Suppressor macrophage treated with lipopolysaccharide for 4 hours (primary cell): ENCODE measurements at regions not wholly inside any gene's neighbourhood (a gene's known extent, or its start where the extent isn't known, plus 50 kb on each side); places are given as distances from the start of the nearest gene placed in this dataset.
"Not testable (repeated sequence)": the region's sequence is repeated elsewhere in the genome, so short reads cannot be mapped to it uniquely, and the experiment has no call there.

ENCODE experiments used
- DNase-seq: peaks from one replicate; pipeline ENCODE4 v3.0.0-alpha.2; 2020

DNA sequence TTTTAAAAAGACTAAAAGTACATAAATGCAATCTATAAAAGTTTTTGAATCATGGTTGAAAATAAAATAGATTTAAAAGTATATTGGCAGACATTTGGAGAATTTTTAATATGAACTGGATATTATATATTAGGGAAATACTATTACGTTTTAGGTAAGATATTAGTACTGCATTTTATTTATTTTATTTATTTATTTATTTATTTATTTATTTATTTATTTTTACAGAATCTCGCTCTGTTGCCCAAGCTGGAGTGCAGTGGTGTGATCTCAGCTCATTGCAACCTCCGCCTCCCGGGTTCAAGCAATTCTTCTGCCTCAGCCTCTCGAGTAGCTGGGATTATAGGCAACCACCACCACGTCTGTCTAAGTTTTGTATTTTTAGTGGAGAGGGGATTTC, 890.1 kb upstream of the MANEA start:
- not testable (repeated sequence) for DNase-seq

DNA sequence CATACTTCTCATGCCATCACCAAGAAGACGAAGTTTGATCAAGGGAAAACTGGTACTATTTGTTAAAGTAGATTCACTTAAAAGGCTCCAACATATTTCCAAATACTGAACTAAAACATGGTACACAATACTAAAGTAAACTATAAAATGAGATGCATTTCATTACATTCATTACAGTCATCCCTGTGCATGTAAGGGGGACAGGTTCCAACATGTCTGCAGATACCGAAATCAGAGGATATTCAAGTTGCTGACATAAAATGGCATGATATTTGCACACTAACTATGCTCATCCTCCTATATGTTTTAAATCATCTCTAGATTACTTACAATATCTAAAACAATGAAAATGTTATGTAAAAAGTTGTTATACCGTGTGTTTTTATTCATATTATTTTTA, 893.9 kb upstream of the MANEA start:
- DNase-seq: no peak

DNA sequence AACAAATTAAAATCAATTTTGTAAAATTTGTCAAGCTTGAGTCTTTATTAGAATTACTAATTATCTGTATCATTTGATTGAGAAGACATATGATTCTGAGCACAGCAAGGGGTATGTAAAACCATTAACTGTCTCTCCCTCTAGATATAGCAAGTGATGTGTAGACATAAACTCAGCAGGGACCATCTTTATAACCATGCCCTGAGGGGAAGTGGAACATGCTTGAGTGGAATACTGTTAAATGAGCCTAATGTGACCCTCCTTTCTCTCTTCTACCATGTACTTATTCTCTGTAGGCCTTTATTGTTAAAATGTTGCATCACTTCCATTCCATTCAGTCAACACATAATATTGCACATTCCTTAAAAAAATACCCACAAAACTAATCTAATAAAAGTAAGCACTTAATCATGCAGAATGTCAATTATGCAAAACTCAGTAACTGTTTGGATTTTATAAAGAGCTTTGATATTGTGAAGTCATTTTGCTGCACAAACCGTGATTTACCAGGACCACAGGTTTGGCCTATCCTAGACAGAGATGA, 896.6 kb upstream of the MANEA start:
- DNase-seq: no peak

DNA sequence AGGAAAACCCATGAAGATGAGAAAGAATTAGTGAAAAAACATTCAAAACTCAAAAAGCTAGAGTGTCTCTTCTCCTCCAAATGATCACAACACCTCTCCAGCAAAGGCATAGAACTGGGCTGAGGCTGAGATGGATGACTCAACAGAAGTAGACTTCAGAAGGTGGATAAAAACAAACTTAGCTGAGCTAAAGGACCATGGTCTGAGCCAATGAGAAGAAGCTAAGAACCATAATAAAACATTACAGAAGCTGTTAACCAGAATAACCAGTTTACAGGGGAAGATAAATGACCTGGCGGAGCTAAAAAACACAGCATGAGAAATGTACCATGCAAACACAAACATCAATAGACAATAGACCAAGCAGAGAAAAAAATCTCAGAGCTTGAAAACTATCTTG, 904.1 kb upstream of the MANEA start:
- DNase-seq: no peak

DNA sequence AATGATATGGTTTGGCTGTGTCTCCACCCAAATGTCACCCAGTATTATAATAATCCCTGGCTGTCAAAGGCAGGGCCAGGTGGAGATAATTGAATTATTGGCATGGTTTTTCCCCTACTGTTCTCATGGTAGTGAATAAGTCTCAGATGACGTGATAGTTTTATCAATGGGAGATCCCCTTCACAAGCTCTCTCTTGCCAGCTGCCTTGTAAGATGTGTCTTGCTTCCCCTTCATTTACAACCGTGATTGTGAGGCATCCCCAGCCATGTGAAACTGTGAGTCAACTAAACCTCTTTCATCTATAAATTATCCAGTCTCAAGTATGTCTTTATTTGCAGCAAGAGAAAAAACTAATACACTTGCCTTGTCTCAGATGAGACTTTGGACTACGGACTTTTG, 907.3 kb upstream of the MANEA start:
- DNase-seq: no peak

DNA sequence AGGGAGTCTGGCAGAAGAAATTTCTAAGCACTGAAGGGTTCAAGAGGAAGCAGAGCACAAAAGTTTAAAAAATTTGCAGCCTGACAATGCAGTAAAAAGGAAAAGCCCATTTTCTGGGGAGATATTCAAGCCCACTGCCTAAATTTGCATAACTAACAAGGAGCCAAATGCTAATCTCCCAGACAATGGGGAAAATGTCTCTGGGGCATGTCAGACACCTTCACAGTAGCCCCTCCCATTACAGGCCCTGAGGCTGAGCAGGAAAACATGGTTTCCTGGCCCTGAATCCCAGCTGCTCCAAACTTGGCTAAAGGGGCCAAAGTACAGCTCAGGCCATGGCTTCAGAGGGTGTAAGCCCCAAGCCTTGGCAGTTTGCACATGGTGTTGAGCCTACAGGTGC, 908.5 kb upstream of the MANEA start:
- no peak for DNase-seq

DNA sequence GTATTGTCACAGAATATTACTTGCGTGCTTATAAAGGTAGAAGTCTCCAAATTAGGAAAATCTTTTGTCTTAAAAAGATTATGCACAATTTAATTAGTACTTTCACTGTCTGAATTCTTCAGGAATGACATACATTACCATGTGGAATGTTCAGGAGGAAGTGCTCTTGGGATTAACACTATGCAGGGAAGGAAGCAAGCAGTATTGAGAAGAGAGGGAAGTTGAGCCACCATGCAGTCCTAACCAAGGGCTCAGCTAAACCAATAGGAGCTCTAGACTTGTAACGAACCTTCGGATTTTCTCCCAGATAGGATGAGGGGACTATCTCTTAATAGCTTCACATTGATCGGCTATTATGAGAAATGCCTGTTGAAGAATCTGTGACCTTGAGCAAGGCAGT, 918.4 kb upstream of the MANEA start:
- DNase-seq: no peak

DNA sequence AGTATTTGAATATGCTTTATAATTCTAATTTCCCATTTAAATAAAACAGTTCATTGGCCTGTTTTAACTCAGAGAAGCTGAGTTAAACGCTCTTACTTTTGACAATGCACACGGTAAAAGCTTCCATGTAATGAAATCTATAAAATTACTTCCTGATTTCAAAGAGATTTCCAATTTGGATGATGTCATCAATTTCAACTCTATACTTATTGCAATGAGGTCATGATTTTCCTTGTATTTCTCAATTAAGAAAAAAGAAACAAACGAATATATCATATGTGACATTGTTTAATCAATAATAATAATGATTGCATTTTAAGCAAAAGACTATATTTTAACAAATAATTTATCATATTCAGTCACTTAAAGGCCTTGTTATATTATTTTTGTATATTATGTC, 926.1 kb upstream of the MANEA start:
- DNase-seq: no peak

DNA sequence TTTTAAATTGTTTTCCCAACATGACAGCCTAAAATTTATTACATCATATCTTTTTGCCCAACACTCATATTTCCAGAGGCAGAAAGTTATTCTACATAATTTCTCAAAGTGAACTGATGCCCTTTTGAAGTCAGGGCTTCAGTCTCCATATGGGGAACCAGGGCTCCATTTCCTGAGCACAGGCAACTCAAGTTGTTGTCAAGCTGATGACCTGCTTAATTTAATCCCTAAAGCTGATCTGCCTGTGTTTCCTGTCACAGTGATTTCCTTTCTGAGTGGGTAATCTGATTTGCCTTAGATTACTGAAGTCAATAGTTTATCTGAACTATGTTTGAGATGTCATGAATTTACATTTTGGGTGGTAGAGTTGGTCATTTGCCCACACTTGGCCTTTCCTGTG, 932.1 kb upstream of the MANEA start:
- no peak for DNase-seq

DNA sequence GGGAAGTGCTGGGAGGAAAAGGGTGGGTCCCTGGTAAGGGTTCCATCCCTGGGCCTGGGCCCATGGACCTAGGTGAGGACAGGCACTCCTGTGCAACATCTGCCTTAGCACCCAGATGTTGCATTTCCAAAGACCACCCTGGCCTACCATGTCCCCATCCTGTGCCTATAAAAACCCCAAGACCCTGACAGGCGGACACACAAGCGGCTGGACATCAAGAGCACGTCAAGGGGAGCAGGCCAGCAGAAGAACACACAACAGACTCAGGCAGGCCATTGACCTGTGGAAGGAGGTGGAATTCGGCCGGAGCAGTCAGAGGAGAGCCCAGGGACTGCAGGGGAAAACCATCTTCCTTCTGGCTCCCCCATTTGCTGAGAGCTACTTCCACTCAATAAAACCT, 937.8 kb upstream of the MANEA start:
- DNase-seq: no peak

DNA sequence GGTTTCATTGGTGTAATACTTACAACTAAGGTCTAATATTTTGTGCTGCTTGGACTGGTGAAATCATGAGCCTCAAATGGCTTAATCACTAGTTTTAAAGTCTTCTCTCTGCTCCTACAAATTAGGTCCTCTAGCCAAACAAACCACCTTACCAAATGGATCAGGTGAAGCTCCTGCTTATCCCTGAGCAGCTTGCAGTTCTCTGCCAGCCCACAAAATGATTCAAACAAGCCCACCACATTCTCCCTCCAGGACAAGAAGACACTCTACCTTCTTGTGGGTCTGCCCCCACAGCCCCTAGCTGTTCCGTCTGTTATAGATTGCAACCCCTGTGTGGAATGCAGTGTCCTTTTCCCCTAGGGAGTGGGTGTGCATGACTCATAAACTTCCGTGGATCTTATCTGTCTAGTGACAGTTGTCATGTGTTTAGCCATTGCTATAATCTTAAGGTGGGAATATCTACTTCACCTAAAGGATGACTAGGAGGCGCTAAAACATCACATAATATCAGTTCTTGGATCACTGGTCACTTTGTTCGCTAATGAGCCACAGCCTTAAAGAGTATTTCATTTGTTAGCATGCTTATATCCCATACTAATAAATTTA, 940.5 kb upstream of the MANEA start:
- DNase-seq: no peak

DNA sequence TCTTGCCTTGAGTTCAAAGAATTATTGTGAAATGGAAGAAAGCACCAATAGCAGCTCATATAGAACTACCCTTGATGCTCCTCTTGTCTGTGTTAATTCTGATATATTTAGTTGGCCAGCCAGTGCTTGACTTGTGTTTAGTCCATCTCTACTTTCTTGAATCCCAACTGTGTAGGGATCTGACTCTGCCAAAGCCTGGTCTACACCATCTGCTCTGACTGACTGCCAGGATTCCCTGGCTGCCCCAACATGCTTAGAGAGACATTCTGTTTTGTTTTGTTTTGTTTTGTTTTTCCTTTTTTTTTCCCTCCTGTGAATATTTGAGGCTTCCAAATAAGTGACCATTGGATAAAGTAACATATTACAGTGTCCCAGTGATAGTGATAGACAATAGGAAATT, 953.7 kb upstream of the MANEA start:
- no peak for DNase-seq

DNA sequence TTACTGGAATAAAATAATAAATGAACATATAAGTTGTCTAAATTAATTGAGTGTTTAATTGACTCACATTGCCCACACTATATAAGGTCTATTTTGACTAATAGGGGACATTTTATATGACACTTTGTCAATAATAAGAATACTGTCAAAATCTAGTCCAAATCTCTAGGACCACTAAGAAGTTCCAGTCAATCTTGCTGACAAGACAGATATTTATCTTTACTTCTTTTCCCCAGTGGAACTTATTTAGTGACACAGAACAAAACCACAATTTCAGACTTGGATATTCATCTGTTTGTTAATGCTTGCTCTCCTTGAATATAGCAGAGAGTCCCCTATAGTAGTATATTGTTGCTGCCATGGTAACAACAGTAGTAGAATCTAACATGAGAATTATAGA, 954.6 kb upstream of the MANEA start:
- no peak for DNase-seq

DNA sequence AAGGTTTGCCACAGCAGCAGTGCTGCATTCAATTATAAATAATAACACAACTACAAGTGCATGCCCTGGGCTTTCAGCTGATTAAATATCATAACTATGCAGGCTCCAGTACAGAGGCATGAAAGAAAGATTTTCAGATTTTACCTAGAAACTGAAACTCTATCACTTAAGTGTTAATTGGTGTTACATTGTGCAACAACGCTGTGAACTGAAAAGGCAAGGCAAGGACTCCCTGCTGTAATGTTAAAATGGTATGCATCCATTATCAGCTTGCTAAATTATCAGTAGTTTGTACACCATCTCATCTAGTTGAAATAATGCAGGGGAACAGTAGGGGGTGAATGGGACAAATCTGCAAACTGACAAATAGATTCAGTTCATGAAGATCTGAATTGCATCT, 976.7 kb upstream of the MANEA start:
- no peak for DNase-seq

DNA sequence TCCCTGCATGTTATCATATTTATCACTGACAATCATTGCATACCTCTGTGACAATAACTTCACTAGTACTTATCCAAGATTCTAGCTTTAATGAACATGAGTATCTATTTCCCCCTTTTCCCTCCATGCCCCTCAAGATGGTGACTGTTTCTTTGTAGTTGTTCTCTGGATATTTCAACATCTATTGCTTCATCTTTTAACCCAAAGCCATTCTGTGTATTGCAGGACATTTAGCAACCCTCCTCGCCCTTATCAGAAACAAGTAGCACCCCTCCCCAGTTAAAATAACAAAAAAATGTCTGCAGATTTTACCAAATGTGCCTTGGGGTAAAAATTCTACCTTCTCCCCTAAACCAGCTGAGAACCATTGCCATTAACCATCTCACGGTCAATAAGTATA, 979.8 kb upstream of the MANEA start:
- DNase-seq: no peak

DNA sequence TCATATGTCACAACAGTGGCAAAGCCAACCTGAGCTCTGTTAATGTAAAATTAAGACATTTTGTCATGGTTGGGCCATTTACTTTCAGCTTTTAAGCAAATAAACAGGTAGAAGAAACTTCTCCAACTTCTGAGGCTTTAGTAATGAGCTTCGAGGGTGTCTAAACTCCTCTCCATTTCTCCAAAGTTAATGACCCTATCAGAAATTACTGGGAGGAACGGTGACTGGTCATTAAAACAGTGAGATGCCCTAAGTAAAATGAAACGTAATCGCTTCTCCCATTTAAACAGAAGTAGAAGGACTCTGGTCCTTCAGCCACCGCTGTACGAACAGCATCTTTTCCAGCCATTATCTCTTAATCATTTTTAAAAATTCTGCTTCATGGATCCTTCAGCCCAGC, 986.9 kb upstream of the MANEA start:
- no peak for DNase-seq

DNA sequence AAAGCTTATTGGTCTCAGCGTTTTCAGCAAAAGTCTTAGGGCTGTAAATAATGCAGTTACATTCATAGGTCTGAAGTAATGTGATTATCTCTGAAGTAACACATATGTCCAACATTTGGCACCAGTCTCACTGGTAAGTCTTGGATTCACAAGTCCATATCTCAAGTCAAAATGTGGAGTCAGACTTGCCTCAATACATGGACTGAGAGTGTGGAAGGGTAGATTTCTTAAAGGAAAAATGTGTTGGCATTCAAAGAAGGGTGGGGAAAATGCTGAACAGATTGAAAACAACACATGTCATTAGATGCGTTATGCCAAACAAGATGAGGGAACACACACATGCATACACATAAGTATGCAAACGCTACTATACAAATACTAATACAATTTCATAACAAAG, 989.0 kb upstream of the MANEA start:
- DNase-seq: no peak

DNA sequence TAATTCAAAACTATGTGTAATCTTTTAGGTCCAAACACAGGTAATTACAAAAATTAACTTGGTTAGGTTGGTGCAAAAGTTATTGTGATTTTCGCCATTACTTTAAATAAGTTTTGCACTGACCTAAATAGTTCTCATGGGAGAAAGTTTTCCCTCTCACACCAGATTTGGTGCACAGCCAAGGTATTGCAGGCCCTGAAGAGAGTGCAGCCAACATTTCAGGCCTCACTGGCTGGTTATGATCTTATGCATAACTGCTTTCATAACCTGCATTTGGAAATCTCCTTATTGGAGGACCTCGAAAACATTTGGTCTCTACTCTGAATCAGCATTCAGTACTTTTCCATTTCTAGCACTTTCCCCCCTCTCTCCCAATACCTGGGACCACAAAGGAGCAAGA, 993.1 kb upstream of the MANEA start:
- DNase-seq: no peak

DNA sequence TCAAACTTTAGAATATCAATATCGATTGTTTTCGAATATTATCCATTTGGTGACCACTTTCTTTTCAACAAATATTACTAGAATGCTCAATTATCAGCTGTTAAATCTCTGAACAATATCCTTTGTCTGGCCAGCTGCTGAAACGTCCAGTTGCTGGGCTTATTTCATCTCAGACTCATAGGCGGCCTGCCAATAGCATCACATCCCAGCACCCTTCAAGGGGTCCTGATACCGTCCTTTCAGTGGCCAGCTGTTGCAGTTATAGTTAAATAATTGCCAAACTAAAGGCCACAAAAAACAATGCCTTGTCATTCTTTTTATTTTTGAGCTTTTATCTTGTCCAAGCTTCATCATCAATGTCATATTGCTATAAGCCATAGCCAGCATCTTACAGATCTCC, 1006.8 kb upstream of the MANEA start:
- no peak for DNase-seq

DNA sequence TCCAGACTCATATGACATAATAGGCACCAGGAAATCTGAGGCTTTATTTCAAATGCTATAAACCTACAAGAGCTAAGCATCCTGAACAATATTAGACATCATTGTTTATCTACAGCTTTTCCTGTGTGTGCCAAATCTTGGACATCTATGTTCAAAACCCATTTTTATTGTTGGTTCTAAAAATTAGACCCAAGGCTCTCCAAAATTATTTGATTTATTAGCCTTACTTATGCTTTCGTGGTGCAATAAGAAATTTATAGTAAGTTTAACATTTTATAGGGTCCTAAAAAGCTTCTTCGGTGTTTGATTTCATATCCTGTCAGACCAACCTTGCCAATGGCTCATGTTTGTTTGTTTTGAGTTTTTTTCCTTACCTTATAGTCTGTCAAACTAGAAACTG, 1014.5 kb upstream of the MANEA start:
- DNase-seq: no peak

DNA sequence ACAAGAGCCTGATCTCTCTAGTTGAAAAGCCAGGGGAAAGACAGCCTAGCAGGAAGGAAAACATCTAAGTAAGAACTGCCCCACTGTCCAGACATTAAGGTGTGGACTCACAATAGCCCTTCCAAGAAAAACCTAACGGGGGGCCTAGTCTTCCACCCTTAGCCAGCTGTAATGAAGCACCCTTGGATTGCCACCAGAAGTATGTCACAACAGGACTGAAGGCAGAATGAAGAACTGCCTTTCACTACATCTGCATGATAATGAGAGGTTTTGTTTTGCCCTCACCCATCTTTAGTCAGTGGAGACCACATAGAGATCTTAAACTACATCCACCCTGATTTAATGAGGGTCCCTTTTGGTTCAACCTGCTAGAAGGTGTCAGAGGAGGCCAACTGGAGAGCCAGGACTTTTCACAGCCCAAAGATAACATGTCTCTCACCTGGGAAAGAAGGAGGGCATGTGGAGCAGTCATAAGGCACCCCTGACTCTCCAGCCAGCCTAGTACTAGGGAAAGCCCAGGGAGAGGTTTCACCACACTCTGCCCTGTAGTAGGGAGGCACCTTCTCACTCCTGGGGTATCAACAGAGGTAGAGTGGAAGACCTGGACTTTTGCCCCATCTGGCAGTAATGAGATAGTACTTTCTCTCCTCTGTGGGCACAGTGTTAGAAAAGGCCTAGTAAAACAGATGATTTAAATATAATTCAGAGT, 1017.4 kb upstream of the MANEA start:
- no peak for DNase-seq

DNA sequence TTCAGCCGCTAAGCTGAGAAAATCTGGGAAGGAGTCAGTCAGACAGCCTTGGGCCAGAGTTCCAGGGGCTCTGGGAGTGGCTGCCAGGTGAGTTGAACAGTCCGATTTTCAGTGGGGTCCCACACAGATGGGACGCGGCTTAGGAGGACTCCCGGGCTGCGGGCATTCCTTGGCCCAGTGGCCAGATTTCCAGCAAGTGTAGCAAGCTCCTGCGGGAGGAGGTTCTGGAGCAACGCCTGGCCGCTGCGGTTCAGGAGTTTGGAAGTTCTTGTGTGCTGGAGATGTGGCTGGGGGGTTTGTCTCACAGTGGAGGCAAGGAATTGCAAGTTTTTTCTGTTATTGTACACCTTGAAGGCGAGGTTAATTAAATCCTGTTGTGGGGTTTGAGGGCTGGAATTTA, 1020.1 kb upstream of the MANEA start:
- DNase-seq: not testable (repeated sequence)

DNA sequence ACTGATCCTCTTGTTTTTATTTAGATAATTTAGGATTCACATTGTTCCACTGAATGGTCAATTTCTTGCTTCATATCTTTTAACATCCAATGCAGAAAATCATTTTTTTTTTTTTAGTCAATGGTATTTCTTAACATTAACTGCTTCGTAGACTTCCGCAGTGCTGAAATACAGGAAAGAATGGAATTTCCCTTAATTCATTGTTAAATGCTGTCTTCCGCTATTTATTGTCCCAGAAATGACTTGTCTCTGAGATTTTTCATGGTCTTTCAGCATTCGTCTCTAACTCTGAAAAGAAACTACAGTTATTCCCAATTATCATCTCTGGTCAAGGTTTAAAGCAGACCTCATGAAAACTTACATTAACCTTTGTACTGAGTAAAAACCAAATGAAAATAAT, 1029.1 kb upstream of the MANEA start:
- DNase-seq: peak; percentile 3

DNA sequence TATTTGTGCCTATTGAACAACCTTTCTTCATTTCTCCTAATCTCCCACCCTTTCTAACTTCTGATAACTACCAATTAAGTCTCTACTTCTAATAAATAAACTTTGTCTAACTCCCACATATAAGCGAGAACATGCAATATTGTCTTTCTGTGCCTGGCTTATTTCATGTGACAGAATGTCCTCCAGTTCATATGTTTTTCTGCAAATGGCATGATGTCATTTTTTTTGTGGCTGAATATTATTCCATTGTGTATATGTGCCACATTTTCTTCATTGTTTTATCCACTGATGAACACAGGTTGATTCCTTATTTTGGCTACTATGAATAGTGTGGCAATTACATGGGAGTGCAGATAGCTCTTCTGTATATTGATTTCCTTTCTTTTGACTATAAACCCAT, 1041.5 kb upstream of the MANEA start:
- no peak for DNase-seq

DNA sequence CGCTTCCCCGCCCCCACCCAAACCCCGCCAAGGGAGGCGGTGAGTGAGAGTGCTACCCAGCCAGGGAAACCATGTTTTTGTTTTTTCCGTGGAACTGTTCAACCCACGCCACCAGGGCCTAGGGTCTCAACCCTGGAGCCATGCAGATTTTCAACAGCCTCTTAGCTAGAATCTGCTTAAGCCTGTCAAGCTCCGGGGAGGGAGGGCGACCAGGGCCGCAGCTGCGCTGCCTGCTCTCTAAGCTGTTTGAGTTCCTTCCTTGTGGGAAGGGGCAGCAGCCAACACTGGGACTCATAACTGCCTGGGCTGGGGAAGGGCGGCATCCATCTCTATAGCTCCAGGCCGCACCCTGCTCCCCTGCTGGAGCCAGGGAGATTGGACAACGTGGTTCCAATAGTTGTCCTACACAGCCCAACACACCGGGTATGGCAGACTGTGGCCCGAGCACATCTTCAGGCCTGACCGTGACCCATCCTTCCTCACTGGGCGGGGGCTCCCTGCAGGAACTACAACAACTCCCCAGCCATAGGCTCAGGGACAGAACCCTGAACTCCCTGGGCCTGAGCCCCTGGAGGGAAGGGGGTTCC, 1065.7 kb upstream of the MANEA start:
- no peak for DNase-seq
